HS-5 (cell line): ENCODE measurements at regions not wholly inside any gene's neighbourhood (a gene's known extent, or its start where the extent isn't known, plus 50 kb on each side); places are given as distances from the start of the nearest gene placed in this dataset.

ENCODE experiments used
- DNase-seq: peaks from one replicate; pipeline ENCODE4 v3.0.0-alpha.2; 2012; ENCODE audit warnings: low read depth

GRCh38 chr10:53749439-53749838 lies 976.9 kb upstream of the MBL2 start:
- no peak for DNase-seq

DNA sequence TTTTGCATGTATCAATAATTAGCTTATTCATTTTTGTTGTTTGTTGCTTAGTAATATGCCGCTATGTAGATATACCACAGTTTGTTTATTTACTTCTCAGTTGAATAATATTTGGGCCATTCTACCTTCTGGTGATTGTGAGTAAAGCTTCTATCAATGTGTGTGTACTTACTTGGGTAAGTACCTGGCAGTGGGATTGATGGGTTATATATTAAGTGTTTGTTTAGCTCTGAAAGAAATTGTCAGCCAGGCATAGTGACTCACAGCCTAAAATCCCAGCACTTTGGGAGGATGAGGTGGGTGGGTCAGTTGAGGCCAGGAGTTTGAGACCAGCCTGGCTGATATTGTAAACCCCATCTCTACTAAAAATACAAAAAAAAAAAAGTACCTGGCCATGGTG lies 975.7 kb upstream of the MBL2 start:
- no peak for DNase-seq

- no peak for DNase-seq
Measured at GRCh38 chr10:53744746-53745145, 972.2 kb upstream of the MBL2 start.

- no peak for DNase-seq
Measured at GRCh38 chr10:53744176-53744575, 971.6 kb upstream of the MBL2 start.

DNA sequence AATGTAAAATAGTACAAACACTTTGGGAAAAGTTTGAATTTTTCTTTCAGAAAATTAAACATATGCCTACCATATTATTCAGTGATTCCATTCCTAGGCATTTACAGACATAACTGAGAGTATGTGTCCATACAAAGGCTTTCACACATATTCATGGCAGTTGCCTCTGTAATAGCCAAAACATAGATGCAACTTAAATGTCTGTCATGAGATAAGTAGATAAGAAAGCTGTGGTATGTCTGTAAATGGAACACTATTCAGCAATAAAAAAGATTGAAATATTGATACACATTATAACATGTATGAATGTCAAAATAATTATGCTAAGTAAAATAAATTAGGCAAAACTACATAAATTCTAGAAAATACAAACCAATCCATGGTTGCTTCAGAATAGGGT lies 964.5 kb upstream of the MBL2 start:
- DNase-seq, result no peak

DNA sequence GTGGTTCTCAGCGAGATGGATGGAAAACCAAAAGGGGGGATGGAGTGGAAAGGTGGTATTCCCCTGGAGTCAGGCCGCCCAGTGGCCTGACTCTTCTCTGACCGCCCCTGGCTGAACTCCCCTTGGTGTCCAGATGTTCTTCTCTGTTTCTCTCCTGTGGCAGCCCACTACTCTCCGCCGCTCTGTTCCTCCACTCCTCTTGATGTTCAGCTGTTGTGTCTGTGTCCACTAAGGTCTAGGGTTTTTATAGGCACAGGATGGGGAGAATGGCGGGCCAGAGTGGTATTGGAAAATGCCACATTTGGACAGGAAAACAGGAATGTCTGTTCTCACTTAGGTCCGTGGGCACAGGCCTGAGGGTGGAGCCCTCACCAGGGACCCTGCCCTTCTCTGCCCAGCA lies 954.3 kb upstream of the MBL2 start:
- DNase-seq, result no peak

DNA sequence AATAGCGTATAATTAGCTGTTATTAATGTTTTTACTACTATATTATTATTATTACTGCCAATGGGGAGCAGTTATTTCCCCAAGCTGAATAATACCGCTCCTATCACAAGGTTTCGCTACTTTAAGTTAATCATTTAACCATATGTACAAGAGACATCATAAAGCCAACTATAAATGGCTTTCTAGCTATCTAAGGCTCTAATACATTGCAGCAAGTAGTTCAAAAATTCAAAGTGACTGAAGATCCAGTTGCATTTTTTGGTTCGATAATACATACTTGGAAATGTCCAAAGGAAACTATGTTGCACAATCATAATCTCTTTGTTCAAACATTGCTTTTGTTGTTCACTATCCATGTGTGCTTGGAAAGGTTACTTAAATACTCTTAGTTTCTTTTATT lies 952.0 kb upstream of the MBL2 start:
- no peak for DNase-seq

GRCh38 chr10:53719658-53720057 lies 947.1 kb upstream of the MBL2 start:
- DNase-seq, result no peak

GRCh38 chr10:53716156-53716555 lies 943.6 kb upstream of the MBL2 start:
- no peak for DNase-seq

DNA sequence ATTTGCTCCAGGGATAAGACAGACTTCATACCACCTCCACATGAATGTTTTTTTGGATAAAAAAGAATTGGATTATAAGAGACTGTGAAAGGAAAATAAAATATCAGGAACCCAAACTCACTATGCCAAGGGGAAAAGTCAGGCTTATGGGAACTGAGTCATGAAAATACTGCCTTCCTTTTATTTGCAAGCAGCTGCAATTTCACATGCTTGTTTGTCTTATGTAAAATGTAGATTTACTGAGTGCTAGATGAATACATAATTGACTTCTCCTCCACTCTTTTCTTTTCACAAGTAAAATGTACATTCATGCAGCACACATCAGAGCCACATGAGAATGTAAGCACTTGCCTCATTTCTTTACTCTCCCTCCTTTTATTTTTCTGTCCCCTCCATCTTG lies 940.8 kb upstream of the MBL2 start:
- no peak for DNase-seq

DNA sequence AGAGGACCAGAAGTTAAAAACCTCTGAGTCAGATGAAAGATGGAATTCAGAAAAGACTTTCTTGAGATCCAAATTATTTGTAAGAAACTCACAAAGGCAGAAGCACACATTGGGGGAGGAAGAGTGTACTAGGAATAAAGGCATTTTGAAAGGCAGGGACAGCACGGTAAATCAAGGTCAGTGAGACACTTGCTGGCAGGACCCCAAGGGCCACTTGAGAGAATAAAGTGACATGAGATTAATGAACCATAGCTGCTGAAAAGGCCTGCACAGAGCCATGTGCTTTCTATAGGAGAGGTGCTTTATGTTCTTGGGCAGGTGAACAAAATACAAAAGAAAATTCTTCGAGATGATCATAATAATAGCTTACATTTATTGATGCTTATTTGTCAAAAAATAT lies 929.9 kb upstream of the MBL2 start:
- DNase-seq, result no peak

- no peak for DNase-seq
Measured at GRCh38 chr10:53701213-53701612, 928.6 kb upstream of the MBL2 start.

DNA sequence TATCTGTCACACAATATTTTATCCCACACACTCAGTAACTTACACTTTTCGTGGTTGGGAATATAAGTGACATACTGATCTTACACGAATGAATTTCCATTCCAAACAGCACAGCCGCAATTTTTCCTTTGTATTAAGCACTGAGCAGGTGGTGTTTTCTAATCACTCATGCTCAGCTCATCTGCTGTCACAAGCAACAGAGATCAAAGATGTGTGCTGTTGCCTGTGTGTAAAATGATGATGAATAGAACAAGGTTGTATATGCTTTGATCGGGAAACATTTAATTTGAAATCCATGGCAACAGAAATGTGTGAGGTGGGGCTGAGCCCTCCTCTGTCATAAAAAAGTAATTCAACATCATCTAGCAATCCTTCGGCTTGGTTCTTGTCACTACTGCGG lies 927.7 kb upstream of the MBL2 start:
- DNase-seq, result no peak

GRCh38 chr10:53699684-53700083 lies 927.1 kb upstream of the MBL2 start:
- no peak for DNase-seq

DNA sequence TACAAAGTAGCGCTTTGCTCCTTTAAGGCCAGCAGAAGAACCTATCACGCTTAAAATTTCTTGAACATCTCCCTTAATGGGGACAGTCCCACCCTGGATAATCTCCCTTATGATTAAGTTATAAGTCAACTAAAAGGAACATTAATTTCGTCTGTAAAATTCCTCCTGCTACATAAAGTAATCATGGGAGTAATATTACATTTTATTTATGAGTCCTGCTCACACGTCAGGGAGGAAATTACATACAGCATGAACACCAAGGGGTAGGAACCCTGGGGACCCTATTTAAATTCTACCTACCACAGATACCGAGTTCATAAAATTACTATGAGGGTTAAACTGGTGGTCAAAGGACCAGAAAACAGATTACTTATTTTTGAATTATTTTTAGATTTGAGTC lies 926.6 kb upstream of the MBL2 start:
- no peak for DNase-seq

DNA sequence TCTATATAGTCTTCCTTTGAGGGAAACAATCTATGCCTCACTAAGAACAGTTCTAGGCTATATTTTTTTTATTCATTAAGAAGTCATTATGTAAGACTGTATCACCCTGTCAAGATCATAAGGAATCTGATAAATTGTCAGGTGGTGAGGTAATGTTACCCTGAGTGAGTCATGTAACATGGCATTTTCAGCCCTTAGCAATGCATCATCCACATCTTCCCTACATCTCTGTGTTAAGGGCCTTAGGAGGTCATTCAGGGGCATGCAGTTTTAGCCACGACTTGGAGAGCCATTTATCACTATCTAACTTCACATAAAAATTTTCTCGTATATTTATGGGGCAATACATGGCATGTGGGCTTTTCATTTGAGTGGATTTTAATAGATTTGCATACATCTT lies 924.5 kb upstream of the MBL2 start:
- peak; percentile 68 for DNase-seq

DNA sequence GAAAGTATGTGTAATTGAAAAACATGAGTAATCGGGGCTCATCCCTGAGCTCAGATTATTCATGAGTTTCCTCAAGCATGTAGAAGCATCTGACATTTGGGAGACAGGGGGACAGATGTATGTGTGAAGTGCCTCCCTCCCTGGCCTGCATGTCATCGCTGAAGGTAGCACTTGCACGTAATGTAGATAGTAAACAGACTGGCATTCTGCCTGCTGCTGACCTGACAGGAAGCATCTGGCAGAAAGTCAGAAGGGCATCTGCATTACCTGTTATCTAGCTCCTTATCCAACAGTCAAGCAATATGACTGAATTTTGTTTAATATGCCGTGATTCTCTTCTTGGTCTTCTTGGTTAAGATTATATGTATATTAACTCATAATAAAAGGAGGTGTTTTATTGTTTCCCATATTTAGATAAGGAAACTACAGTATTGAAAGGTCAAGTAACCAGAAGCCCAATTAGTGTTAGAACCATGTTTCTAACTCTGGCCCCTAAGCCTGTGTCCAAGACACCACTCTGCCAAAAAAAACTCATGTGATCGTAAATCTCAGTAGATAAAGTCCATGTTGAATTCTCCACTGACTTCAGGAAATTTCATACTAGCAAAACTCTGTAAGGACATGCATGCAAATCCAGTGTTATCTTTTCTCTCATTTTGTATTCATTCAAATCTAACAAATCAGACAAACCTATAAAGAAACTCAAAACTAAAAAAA lies 918.1 kb upstream of the MBL2 start:
- DNase-seq, result no peak

DNA sequence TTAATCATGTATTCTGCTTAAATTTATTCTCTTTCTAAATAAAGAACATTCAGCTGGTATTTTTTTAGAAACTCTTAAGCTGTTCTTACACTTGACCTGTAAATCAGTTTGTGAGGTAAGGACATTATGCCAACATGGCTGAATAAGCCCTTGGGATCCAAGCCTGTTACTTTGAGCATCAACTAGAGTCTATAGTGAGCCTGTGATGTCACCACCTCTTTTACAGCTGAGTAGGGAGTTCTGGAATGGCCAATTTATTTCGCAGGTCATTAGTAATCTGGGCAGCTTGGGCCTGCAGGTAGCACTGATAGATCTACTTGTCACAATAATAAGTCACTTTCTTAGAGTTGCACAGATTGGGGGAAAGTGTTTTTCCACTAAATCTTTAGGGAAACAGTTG lies 915.2 kb upstream of the MBL2 start:
- no peak for DNase-seq

- no peak for DNase-seq
Measured at GRCh38 chr10:53682885-53683284, 910.3 kb upstream of the MBL2 start.

DNA sequence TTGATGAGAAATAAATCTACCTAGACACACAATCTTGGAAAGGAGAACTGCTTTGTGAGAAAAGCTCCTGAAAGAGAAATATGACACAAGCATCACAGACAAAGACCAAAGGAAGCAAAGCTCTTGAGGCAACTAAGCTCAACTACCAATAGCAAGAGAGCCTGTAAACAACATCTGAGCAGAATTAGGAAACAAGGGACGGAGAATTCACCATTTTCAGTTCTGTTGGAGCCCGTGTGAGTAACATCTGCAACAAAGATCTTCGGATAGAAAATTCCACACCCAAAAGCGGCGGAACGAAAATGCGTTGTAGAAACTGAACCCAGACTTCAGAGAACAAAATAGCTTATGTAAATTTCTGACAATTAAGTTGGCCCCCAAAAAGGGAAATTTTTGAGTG lies 909.9 kb upstream of the MBL2 start:
- no peak for DNase-seq

DNA sequence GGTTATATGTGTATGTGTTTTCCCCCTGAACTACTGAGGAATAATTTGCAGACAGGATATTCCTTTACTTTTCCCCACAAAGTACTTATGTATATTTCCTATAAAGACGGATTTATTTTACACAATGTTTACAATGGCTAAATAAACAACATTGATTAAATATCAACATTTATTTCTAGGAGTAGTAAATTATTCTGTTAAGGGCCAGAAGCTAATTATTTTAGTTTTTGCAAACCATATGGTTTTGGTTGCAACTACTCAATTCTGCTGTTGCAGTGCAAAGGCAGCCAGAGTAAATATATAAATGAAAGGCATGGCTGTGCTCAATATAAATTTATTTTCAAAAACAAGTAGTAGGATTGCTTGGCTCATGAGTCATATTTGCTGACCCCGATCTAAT lies 907.1 kb upstream of the MBL2 start:
- DNase-seq, result no peak

DNA sequence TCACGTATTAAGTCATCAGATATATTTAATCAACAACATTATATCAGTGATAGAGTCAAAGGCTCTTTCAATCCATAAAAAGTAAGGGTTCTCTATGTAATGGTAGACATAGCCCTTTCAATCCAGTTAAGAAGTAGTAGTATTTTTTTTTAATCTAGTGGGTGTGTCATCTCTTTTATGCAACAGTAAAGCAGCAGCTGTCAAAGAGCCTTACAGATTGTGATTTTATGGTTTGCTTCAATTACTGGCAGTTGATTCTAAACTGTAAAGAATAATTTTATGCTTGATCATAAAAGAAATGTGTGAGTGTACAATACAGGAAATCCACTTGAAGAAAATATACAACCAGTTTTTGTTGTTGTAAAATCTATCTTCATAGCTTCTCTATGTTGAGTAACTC lies 902.6 kb upstream of the MBL2 start:
- no peak for DNase-seq

DNA sequence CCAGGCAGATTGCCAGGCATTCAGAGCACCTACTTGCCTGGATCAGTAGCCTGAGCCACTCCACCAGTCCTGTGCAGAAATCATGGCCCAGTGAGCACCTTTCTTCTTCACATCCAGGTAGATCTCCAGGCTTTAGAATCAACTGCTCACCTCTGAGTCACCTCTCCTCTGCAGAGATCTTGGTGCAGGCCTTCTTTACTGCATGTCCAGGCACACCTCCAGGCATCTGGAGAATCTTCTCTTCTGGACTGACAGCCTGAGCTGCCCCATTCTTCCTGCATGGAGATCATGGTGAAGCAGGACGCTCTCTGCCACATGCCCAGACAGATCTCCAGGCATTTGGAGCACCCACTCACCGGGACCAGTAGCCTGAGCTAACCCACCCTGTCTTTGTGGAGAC lies 894.5 kb upstream of the MBL2 start:
- no peak for DNase-seq

GRCh38 chr10:53664282-53665019 lies 891.9 kb upstream of the MBL2 start:
- DNase-seq, result no peak
